Ovary (tissue), 7 donors: ENCODE measurements at regions not wholly inside any gene's neighbourhood (a gene's known extent, or its start where the extent isn't known, plus 50 kb on each side); places are given as distances from the start of the nearest gene placed in this dataset.

Experiments used
- DNase-seq, 5 donors: peaks; one replicate each; pipeline ENCODE4 v3.0.0-alpha.2; 2019 to 2020
- H3K27ac ChIP-seq, 2 donors: fragments of 200-600 bp; one replicate each; pipeline versions ENCODE4 v1.5.1 to v1.8.0; 2019 to 2022
- H3K27me3 ChIP-seq: fragments of 200-600 bp; one replicate; pipeline ENCODE4 v1.8.0; 2022
- H3K36me3 ChIP-seq: fragments of 200-600 bp; sonication (generic); one replicate; pipeline ENCODE4 v1.5.1; 2019
- H3K4me1 ChIP-seq: one replicate; pipeline ENCODE4 v1.8.1; 2013; ENCODE audit warnings: mild to moderate bottlenecking, moderate library complexity; ENCODE audit not compliant: insufficient read depth
- H3K4me3 ChIP-seq: fragments of 200-600 bp; sonication (generic); one replicate; pipeline ENCODE4 v1.5.1; 2017
- H3K9me3 ChIP-seq, 2 donors: fragments of 200-600 bp in 1 of 2; sonication (generic) in 1 of 2; one replicate each; pipeline versions ENCODE4 v1.5.1 to v1.8.1; 2013 to 2019; ENCODE audit warnings: mild to moderate bottlenecking in 1 of 2, moderate library complexity in 1 of 2
- EP300 ChIP-seq: sonication (generic); formaldehyde crosslinking; IDR thresholded peaks from one replicate; pipeline ENCODE4 v1.6.1; 2017; ENCODE audit warnings: antibody characterized with exemption
- POLR2A ChIP-seq: fragments of 450-650 bp; IDR thresholded peaks from one replicate; pipeline ENCODE4 v1.6.1; 2017; ENCODE audit warnings: antibody characterized with exemption, mild to moderate bottlenecking, moderate library complexity
- WGBS, 3 donors: extraction: QIAGEN DNeasy Blood & Tissue Kit in 1 of 3; methylation state at CpG; one replicate each; pipeline versions ENCODE4 v1.1.5 to v1.1.7; 2013 to 2017; 5-methylcytosine and 5-hydroxymethylcytosine counted together
- intact Hi-C, 4 donors: fragments of 100-400 bp; cut with DNase I; formaldehyde crosslinking; loops; one replicate each; pipeline versions ENCODE4 v1.11.0 to v1.15.1; 2022 to 2023
- TF ChIP-seq, protein P1 (sequence below), 3 donors: fragments of 450-650 bp in 2 of 3; fragments of 200-600 bp in 1 of 3; IDR thresholded peaks; one replicate each; pipeline versions ENCODE4 v1.5.1 to v1.8.0; 2016 to 2022; ENCODE audit warnings: antibody characterized with exemption in 3 of 3, mild to moderate bottlenecking in 1 of 3
- donor health status: DM: no; HTN: no; CAD: no; lungs with moderate emphysema.
- donor health status: DM: no; HTN: no; CAD: no.
- donor health status: Bipolar disorder and iron deficiency.
- donor health status: DM: no; HTN: no; CAD: no.
- donor health status: DM: yes; HTN: yes; CAD: no.

DNA sequence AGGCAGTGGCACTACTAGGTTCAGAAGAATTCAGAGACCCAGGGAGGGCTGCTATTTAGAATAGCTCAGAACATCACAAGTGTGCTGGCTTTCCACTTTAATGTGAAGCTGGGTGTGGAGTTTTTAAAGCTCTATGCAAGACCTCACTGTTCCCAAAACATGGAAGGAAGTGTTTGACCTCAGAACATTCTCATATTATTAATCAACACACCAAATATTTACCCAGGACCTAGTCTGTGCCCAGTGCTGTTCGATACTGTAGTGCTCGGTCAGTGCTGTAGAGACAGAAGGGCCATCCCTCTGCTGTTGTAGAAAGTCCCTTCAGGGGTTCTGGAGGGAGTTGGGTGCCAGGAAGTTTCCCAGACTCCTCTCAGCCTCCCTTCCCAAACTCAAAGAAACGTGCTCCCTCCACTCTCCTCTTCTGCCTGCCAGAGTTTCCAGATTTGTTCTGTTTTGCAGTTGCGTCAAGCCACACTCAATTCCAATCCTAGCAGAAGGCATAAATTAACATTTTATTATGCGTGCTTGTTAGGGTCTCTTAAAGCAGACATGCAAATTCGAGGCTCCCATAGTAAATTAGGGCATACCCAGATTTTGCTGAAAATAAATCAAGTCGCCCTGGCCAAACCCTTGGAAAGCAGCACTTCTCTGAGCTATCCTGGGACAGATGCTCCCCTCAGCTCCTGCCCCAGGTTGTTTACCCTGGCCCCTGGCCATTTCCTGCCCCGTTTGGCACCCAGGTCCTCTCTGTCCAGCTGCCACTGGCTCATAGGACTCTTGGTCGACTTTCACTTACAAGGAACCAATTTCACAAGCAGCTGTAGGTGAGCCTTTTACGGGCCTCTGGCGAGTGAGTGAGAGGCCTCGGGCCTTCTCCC, 248.6 kb downstream of the HIVEP2 start:
- TF ChIP-seq EP300 (no peak), POLR2A (no peak)
- TF ChIP-seq, protein P1, sequence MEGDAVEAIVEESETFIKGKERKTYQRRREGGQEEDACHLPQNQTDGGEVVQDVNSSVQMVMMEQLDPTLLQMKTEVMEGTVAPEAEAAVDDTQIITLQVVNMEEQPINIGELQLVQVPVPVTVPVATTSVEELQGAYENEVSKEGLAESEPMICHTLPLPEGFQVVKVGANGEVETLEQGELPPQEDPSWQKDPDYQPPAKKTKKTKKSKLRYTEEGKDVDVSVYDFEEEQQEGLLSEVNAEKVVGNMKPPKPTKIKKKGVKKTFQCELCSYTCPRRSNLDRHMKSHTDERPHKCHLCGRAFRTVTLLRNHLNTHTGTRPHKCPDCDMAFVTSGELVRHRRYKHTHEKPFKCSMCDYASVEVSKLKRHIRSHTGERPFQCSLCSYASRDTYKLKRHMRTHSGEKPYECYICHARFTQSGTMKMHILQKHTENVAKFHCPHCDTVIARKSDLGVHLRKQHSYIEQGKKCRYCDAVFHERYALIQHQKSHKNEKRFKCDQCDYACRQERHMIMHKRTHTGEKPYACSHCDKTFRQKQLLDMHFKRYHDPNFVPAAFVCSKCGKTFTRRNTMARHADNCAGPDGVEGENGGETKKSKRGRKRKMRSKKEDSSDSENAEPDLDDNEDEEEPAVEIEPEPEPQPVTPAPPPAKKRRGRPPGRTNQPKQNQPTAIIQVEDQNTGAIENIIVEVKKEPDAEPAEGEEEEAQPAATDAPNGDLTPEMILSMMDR (IDR thresholded peaks at IDR 0.05), result no peak
- intact Hi-C loops, result loop anchor here (5.0 to 10.0 kb wide), 3 partner anchors 248 to 321 kb away; partner anchors contain the start of gene HIVEP2 (in 3 of the 4)
- WGBS, 3 donors, result 46 to 58% (median 57%) methylated on average over 12 of the region's 12 CpGs
- no peak overlapping the region for H3K4me3 ChIP-seq
- no peaks in the 10 kb centered on the region for H3K9me3 ChIP-seq
- H3K36me3 ChIP-seq, result no peaks in the 10 kb centered on the region
- peaks cover 15% of the 10 kb centered on the region for H3K4me1 ChIP-seq
- peak overlapping the region in 1 of 2 donors; percentile 62 for H3K27ac ChIP-seq
- peak; percentile 26 to 63 (median 42) for DNase-seq
- no peaks in the 10 kb centered on the region for H3K27me3 ChIP-seq

DNA sequence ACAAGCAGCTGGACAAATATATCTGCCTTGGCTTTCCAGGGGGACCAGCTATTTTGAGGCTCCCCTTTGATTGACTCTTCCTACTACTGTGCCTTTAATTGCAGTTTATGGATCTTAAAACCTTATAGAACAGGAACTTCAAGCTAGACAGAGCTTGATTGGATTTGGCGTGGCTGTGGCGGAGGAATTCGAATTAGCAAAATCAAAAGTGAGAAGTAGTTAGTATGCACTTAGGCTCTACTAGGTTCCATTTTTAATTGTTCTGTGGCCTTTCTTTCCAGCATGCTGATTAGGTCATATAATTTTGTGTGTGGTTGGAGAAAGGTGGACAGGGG, 248.0 kb downstream of the HIVEP2 start:
- 97% methylated on average over 3 of the region's 3 CpGs for WGBS, 3 donors

DNA sequence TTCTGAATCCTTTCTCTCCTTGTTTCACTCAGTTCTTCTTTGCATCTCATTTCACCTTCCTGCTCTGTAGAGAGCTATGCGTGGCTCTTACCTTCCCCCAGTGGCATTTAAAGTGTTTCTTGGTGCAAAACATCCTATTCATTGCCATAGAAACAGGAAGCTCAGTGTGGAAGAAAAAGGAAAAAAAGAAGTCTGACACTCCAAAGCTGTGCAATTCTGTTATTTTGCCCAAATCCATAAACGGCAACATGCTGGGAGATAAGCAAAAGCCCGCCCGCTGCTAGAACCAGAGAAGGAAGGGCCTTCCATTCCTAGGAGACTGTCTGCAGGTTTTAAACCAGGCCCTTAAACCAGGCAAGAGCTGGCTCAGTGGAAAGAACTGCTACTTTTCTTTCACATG, 247.1 kb downstream of the HIVEP2 start:
- DNase-seq, result peak in 4 of 5 donors; percentile 17 to 38 (median 28)
- Histone ChIP-seq H3K9me3 (no peaks in the 10 kb centered on the region), H3K36me3 (no peaks in the 10 kb centered on the region), H3K27ac (peak overlapping the region in 1 of 2 donors; percentile 62), H3K4me1 (peaks cover 14% of the 10 kb centered on the region), H3K4me3 (no peak overlapping the region), H3K27me3 (no peaks in the 10 kb centered on the region)
- WGBS, 3 donors, result 10 to 17% (median 12%) methylated on average over 4 of the region's 4 CpGs
- intact Hi-C loops, result loop anchor here (5.0 to 10.0 kb wide), 3 partner anchors 247 to 319 kb away; partner anchors contain the start of gene HIVEP2 (in 3 of the 4)
- TF ChIP-seq EP300 (no peak), POLR2A (no peak)
- TF ChIP-seq, protein P1 (IDR thresholded peaks at IDR 0.05), result no peak

More for the DNA sequence above, 248.0 kb downstream of the HIVEP2 start:
- Histone ChIP-seq H3K9me3 (no peaks in the 10 kb centered on the region), H3K27ac (peak overlapping the region in 1 of 2 donors; percentile 62), H3K4me1 (peaks cover 15% of the 10 kb centered on the region), H3K36me3 (no peaks in the 10 kb centered on the region), H3K4me3 (no peak overlapping the region), H3K27me3 (no peaks in the 10 kb centered on the region)
- no peak for DNase-seq
- intact Hi-C loops, result loop anchor here (5.0 to 10.0 kb wide), 3 partner anchors 248 to 320 kb away; partner anchors contain the start of gene HIVEP2 (in 3 of the 4)
- TF ChIP-seq EP300 (no peak), POLR2A (no peak)
- TF ChIP-seq, protein P1 (IDR thresholded peaks at IDR 0.05), result no peak

DNA sequence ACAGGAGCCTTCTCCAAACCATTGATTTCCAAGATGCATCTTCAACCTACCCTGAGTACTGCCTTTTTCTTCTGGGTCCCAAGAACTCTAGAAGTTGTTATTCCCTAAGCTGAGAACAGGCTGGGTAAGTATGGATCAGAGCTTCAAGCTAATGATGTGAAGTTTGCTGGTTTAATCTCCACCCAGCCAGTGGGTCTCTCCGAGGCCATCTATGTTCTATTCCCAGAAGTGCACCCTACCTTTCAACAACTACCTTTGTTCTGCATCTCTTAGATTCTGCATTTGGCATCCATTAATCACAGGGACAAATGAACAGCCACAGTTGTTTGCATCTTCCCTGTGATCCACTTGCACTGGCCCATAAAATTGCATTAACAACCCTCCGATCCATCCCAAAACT, 246.2 kb downstream of the HIVEP2 start:
- Histone ChIP-seq H3K4me1 (peaks cover 12% of the 10 kb centered on the region), H3K27ac (no peak overlapping the region), H3K9me3 (no peaks in the 10 kb centered on the region), H3K27me3 (no peaks in the 10 kb centered on the region), H3K36me3 (no peaks in the 10 kb centered on the region), H3K4me3 (no peak overlapping the region)
- TF ChIP-seq EP300 (no peak), POLR2A (no peak)
- TF ChIP-seq, protein P1 (IDR thresholded peaks at IDR 0.05), result no peak
- intact Hi-C loops, result loop anchor here (5.0 to 10.0 kb wide), 3 partner anchors 246 to 319 kb away; partner anchors contain the start of gene HIVEP2 (in 3 of the 4)
- no peak for DNase-seq
- 92 to 94% (median 93%) methylated on average over 2 of the region's 2 CpGs for WGBS, 3 donors
